ENCODE measurements at regions not wholly inside any gene's neighbourhood (a gene's known extent, or its start where the extent isn't known, plus 50 kb on each side); places are given as distances from the start of the nearest gene placed in this dataset.

- TF ChIP-seq ZNF274 (IDR thresholded peaks at IDR 0.05; ENCODE audit: low read depth, low read length): no peak
- no peak overlapping the region for H3K4me3 ChIP-seq (ENCODE audit: low read length)
Observed at GRCh38 chr9:96078897-96079490, 203.5 kb downstream of the ERCC6L2 start.

DNA sequence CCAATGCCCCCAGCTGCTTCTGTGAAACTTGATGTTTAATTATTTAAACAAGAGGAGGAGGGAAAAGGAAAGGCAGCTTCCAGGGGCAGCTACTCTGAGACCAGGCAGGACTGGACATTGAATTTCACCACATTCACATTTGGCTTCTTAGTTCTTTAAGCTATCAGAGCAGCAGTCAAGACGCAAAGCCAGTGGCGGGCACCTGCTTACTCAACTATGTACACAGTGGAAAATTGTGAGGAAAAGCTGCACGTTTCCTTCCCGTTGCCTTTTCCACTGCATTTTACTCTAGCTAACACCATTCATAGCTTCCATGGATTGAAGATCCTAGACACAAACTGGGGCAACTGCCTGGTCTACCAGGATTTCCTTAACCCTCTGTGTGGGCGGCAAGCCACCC, 200.3 kb downstream of the ERCC6L2 start:
- TF ChIP-seq ZNF274 (IDR thresholded peaks at IDR 0.05; ENCODE audit: low read depth, low read length): no peak
- no peak overlapping the region for H3K4me3 ChIP-seq (ENCODE audit: low read length)

- no peak overlapping the region for H3K4me3 ChIP-seq (ENCODE audit: low read length)
- no peak for TF ChIP-seq ZNF274 (IDR thresholded peaks at IDR 0.05; ENCODE audit: low read depth, low read length)
Observed at GRCh38 chr9:96075111-96075510, 199.6 kb downstream of the ERCC6L2 start.

DNA sequence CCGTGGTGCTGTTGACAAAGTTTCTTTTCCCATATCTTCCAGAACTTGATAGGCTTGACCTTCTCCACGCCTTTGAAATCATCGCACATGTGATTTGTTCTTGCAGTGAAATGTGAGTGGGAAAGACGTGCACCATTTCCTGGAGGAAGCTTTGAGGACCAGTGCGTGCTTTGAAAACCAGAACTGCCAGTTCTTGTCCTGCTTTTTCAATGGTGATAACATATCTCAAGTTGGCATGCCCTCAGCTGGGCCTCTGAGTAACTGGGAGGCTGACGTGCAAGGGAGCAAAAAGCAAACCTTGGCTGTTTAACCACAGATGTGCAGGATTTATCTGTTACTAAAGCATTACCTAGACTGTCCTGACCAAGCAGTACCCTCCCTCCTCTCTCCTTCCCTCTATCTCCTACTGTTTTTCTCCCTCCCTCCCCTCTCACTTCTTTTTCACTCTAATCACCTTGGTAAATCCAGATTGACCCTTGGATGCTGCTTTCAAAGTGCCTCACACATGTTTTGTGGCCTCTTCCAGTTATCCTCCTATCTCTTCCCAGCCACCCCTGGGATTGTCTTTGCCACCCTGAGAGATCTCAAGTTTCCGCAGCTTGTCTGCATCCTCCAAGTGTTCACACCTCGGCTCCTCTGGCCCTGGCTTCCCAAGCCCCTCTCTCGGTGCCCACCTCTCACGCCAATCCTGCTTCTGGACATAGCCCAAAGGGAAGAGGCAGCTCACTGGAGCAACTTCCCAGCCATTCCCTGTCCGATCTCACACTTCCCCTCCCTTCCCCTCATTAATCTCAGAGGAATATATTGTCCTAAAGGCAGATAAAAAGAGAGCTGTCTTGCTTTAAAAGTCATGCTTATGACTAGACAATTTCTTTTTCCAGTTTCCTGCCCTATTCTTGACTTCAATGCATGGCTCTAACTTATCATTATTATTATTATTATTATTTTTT, 198.3 kb downstream of the ERCC6L2 start:
- no peak for TF ChIP-seq ZNF274 (IDR thresholded peaks at IDR 0.05; ENCODE audit: low read depth, low read length)
- H3K4me3 ChIP-seq (ENCODE audit: low read length): no peak overlapping the region

DNA sequence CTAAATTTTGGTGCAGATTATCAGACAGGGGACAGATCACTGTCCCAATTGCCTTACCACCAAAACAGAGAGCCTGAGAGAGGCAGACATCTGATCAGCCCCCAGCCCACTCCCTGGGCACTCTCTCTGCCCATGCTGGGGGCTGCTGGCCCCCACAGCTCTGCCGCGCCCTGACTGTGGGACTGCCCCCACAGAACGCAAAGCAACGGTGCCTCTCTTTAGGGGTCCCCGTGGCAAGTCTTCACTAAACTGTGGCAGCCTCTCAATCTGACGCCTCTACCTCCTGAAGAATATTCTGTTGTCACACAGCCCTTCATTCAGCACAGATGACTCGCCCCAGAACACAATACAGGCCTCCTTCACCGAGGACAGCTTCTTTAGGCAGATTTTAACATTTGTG, 197.4 kb downstream of the ERCC6L2 start:
- no peak for TF ChIP-seq ZNF274 (IDR thresholded peaks at IDR 0.05; ENCODE audit: low read depth, low read length)
- no peak overlapping the region for H3K4me3 ChIP-seq (ENCODE audit: low read length)

DNA sequence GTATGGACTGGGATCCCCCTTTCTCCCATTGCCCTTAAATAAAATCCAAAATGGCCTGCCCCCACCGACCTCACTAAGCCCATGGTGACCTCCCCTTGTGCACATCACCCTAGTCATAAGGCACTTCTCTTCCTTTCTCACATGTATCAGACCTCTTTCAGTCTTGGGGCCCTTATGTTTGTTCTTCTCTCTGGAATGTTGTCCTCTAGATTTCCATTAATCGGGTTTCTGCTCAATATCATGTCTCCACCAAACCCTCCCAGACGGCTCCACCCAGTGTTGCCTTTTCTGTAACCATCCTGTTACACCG, 196.3 kb downstream of the ERCC6L2 start:
- H3K4me3 ChIP-seq (ENCODE audit: low read length): no peak overlapping the region
- no peak for TF ChIP-seq ZNF274 (IDR thresholded peaks at IDR 0.05; ENCODE audit: low read depth, low read length)

DNA sequence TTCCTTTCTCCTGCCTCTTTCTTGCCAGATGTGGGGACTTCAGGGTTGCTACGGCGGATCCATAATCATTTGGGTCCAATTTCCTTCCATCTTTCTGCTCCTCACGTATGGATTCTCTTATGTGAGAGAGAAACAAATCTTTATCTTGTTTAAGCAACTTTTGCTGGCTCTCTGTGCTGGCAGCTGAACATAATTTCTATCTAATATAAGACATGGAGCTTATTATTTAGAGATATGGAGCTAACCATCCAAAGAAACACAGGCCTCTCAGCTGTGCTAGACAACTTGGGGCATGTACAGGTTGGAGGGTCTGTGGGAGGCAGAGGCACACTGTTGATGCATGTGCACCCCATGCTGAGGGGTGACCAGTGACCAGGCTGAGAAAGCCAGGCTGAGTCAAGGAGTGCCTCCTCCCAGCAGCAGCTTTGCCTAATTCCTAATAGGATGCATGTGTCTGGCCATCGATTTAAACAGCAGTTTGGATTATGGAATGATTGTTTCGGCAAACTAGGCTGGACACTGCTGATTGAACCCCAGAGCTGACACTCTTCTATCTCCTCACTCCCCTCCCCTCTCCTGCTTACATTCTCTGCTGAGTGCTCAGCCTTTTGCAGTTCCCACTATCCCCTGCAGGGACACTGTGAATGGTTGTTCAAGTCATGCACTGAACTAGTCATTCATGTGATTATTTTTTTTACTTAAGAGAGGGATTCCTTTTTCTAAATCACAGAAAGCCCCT, 195.8 kb downstream of the ERCC6L2 start:
- no peak overlapping the region for H3K4me3 ChIP-seq (ENCODE audit: low read length)
- TF ChIP-seq ZNF274 (IDR thresholded peaks at IDR 0.05; ENCODE audit: low read depth, low read length): no peak

DNA sequence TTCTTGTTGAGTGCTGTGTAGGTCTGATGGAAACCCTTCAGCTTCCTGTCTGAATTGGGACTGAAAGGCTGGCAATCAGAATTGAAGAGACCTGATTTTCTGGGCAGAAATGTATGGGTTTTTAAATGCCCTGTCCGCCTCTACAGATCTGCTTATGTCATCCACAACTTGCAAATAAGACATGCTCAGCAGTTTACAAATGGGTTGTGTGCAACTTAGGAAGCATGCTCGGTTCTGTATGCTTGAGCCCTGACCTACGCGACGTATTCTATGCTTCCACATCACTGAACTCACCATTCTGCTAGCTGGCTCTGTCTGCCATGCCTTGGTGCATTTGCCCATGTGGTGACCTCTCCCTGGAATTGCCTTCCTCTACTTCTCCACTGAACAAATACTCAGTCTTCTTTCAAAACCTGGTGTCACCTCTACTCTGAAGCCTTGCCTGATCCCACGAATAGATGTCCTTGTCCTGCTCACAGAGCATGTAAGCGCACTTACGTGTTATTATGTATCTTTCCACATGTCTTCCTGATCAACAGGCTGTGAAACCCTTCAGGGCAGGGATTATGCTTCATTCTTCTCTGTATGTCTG, 194.2 kb downstream of the ERCC6L2 start:
- TF ChIP-seq ZNF274 (IDR thresholded peaks at IDR 0.05; ENCODE audit: low read depth, low read length): no peak
- no peak overlapping the region for H3K4me3 ChIP-seq (ENCODE audit: low read length)

DNA sequence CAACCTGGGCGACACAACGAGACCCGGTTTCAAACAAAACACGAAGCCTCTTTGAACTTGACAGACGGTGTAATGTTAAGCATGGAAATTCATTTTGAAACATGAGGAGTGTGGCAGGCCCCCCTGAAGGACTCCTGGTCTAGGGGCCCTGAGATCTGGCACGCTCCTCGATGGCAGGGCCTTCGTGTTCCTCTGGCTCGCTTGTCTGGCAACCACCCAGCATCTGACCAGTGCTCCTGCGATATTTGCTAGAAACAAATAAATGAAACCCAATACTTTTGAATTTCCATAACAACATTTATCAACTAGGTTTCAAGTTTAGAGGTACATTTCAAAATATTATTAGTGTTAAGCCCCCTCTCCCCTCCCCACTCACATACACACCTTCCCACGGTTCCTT, 193.0 kb downstream of the ERCC6L2 start:
- TF ChIP-seq ZNF274 (IDR thresholded peaks at IDR 0.05; ENCODE audit: low read depth, low read length): no peak

DNA sequence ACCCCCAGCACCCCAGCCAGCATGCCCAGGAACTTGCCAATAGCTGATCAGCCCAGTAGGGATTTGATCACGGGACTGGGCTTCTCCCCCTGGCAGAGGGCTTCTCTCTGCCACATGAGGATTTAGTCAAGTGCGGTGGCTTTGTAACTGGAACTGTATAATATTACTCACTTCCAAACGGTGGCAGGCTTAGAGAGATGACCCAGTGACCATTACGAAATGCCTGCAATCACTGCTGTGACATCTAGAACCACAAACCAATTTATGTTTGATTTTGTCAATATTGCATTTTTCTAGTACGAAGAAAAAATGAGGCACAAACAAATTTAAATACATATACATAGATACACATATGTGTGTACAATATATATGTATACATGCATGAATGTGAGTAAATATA, 192.1 kb downstream of the ERCC6L2 start:
- H3K4me3 ChIP-seq (ENCODE audit: low read length): no peak overlapping the region
- no peak for TF ChIP-seq ZNF274 (IDR thresholded peaks at IDR 0.05; ENCODE audit: low read depth, low read length)

More for the DNA sequence above, 193.0 kb downstream of the ERCC6L2 start:
- H3K4me3 ChIP-seq (ENCODE audit: low read length): no peak overlapping the region

- no peak for TF ChIP-seq ZNF274 (IDR thresholded peaks at IDR 0.05; ENCODE audit: low read depth, low read length)
- H3K4me3 ChIP-seq (ENCODE audit: low read length): no peak overlapping the region
Observed at GRCh38 chr9:96067004-96067403, 191.5 kb downstream of the ERCC6L2 start.

DNA sequence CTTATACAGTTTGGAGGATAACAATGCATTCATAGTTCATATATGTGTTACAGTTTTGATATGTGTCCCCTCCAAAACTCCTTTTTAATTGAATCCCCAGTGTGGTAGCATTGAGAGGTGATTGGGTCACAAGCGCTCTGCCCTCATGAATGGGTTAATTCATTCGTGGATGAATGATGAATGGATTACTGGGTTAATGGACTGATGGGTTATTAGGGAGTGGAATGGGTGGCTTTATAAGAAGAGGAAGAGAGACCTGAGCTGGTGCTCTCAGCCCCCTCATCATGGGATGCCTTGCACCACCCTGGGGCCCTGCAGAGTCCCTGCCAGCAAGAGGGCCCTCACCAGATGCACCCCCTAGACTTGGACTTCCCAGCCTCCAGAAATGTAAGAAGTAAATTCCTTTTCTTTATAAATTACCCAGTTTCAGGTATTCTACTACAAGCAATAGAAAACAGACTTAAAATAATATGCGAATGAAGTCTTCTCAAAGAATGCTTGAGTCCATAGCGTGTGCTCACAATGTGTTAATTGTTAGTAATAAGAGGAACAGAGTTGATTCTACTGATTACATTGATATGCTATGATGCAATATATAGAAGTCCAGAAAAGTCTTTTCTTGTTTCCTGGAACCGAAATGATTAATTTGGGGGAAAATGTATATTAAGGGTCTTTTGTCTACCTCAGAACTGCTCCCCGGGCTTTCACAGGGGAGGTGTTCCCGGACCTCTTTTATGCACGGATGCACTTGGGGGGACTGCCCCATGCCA, 190.2 kb downstream of the ERCC6L2 start:
- TF ChIP-seq ZNF274 (IDR thresholded peaks at IDR 0.05; ENCODE audit: low read depth, low read length): no peak
- H3K4me3 ChIP-seq (ENCODE audit: low read length): no peak overlapping the region

DNA sequence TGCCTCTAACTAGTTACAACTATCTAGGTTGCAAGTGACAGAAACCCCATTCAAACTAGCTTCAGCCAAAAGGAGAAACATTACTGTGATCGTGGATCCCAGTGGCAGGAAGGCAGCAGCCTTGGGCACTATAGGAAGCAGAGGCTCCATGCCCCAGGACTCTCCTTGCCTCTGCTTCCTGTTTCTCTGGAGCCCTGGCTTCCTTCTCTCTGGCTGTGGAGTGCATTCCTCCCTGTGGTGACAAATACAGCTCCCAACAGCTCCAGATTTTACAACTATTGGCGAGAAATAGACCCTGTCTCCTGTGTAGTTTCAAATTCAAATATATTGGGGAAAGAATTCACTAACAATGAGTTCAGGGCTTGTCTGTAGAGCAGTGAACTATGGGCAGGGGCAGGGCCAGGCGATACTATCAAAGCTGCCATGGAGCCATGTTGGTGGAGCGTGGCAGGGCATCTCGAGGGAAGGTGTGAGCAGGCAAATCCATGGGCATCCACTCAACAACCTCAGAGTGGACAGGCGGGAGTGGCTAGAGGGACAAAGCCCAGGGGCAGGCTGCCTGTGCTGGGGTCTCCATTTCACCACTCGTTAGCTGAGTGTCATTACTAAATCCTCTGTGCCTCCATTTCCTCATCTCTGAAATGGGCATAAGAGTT, 189.5 kb downstream of the ERCC6L2 start:
- H3K4me3 ChIP-seq (ENCODE audit: low read length): no peak overlapping the region
- no peak for TF ChIP-seq ZNF274 (IDR thresholded peaks at IDR 0.05; ENCODE audit: low read depth, low read length)

All from GM08714 (cell line).